Cardiac fibroblast (primary cell): ENCODE measurements at regions not wholly inside any gene's neighbourhood (a gene's known extent, or its start where the extent isn't known, plus 50 kb on each side); places are given as distances from the start of the nearest gene placed in this dataset.

ENCODE experiments used
- DNase-seq, 2 donors: peaks; one replicate each; pipeline versions ENCODE4 v3.0.0 to v3.0.0-alpha.2; 2010; ENCODE audit warnings: low read depth in 2 of 2
- H3K4me3 ChIP-seq, 2 donors: replicated peaks in 1 of 2; 1 replicate in 1 of 2; 2 replicates in 1 of 2; pipeline ENCODE4 v1.5.1; 2011; ENCODE audit warnings: low read depth in 2 of 2, low read length in 2 of 2, mild to moderate bottlenecking in 2 of 2, moderate library complexity in 1 of 2
- CTCF ChIP-seq: IDR thresholded peaks from one replicate; pipeline ENCODE4 v1.5.1; 2011; ENCODE audit warnings: low read depth, mild to moderate bottlenecking, low read length, inconsistent platforms

- no peak for DNase-seq
- H3K4me3 ChIP-seq, result no peak overlapping the region
- no peak for TF ChIP-seq CTCF
Measured at GRCh38 chrX:20412871-20413486, 146.3 kb upstream of the RPS6KA3 start.

GRCh38 chrX:20410540-20410939 lies 143.8 kb upstream of the RPS6KA3 start:
- DNase-seq, result no peak
- TF ChIP-seq CTCF, result no peak
- no peak overlapping the region for H3K4me3 ChIP-seq

GRCh38 chrX:20409991-20410390 lies 143.3 kb upstream of the RPS6KA3 start:
- DNase-seq, result no peak
- TF ChIP-seq CTCF, result no peak
- no peak overlapping the region for H3K4me3 ChIP-seq

GRCh38 chrX:20402956-20403355 lies 136.2 kb upstream of the RPS6KA3 start:
- TF ChIP-seq CTCF, result no peak
- H3K4me3 ChIP-seq, result no peak overlapping the region
- no peak for DNase-seq

GRCh38 chrX:20399728-20400414 lies 133.2 kb upstream of the RPS6KA3 start:
- no peak for TF ChIP-seq CTCF
- H3K4me3 ChIP-seq, result no peak overlapping the region
- no peak for DNase-seq

- H3K4me3 ChIP-seq, result no peak overlapping the region
- DNase-seq, result no peak
- no peak for TF ChIP-seq CTCF
Measured at GRCh38 chrX:20397587-20397986, 130.9 kb upstream of the RPS6KA3 start.
